GM23248 (cell line): ENCODE measurements at regions not wholly inside any gene's neighbourhood (a gene's known extent, or its start where the extent isn't known, plus 50 kb on each side); places are given as distances from the start of the nearest gene placed in this dataset.

Experiments
- DNase-seq: peaks from one replicate; pipeline ENCODE4 v3.0.0-alpha.2; 2015
- H2AFZ ChIP-seq: fragments of 200-600 bp; sonication (generic); 2 replicates; pipeline ENCODE4 v1.6.1; 2016; ENCODE audit warnings: antibody characterized with exemption
- H3F3A ChIP-seq: fragments of 200-600 bp; sonication (generic); 2 replicates; pipeline ENCODE4 v1.6.1; 2016; ENCODE audit warnings: mild to moderate bottlenecking, antibody characterized with exemption, mixed run types; ENCODE audit not compliant: insufficient read depth
- H3K27ac ChIP-seq: fragments of 200-600 bp; sonication (generic); 2 replicates; pipeline ENCODE4 v1.5.1; 2016; ENCODE audit warnings: mild to moderate bottlenecking
- H3K27me3 ChIP-seq: fragments of 200-600 bp; sonication (generic); replicated peaks from 2 replicates; pipeline ENCODE4 v1.6.1; 2016; ENCODE audit warnings: mild to moderate bottlenecking; ENCODE audit not compliant: insufficient read depth
- H3K36me3 ChIP-seq: fragments of 200-600 bp; sonication (generic); 2 replicates; pipeline ENCODE4 v1.6.1; 2016; ENCODE audit warnings: low read depth, mild to moderate bottlenecking
- H3K4me1 ChIP-seq: fragments of 200-600 bp; sonication (generic); 2 replicates; pipeline ENCODE4 v1.6.1; 2016; ENCODE audit warnings: mild to moderate bottlenecking; ENCODE audit not compliant: insufficient read depth
- H3K4me2 ChIP-seq: fragments of 200-600 bp; sonication (generic); one replicate; pipeline ENCODE4 v1.6.1; 2016; ENCODE audit warnings: mild to moderate bottlenecking; ENCODE audit not compliant: unreplicated experiment
- H3K4me3 ChIP-seq: fragments of 200-600 bp; sonication (generic); 2 replicates; pipeline ENCODE4 v1.5.1; 2016; ENCODE audit warnings: mild to moderate bottlenecking
- H3K79me2 ChIP-seq: fragments of 200-600 bp; sonication (generic); 2 replicates; pipeline ENCODE4 v1.6.1; 2016; ENCODE audit warnings: mild to moderate bottlenecking; ENCODE audit not compliant: insufficient read depth
- H3K9ac ChIP-seq: fragments of 200-600 bp; sonication (generic); 2 replicates; pipeline ENCODE4 v1.6.1; 2016; ENCODE audit warnings: mild to moderate bottlenecking
- H3K9me2 ChIP-seq: fragments of 200-600 bp; sonication (generic); 2 replicates; pipeline ENCODE4 v1.6.1; 2016; ENCODE audit warnings: mixed run types, mild to moderate bottlenecking, moderate library complexity; ENCODE audit not compliant: insufficient read depth
- H3K9me3 ChIP-seq: fragments of 200-600 bp; sonication (generic); one replicate; pipeline ENCODE4 v1.6.1; 2017; ENCODE audit warnings: low read depth
- H4K20me1 ChIP-seq: fragments of 200-600 bp; sonication (generic); 2 replicates; pipeline ENCODE4 v1.6.0; 2016; ENCODE audit not compliant: insufficient read depth
- EZH2 ChIP-seq: fragments of 200-600 bp; sonication (generic); IDR thresholded peaks from 2 replicates; pipeline ENCODE4 v1.6.1; 2018; ENCODE audit warnings: antibody characterized with exemption, mild to moderate bottlenecking; ENCODE audit not compliant: insufficient read depth, poor library complexity, severe bottlenecking
- EZH2phosphoT487 ChIP-seq: fragments of 200-600 bp; sonication (generic); IDR thresholded peaks from 2 replicates; pipeline ENCODE4 v1.6.1; 2018; ENCODE audit warnings: antibody characterized with exemption, moderate library complexity, mild to moderate bottlenecking, low read depth; ENCODE audit not compliant: insufficient read depth
- WGBS, 2 experiments: methylation state at CpG; one replicate each; pipeline ENCODE4 v1.1.6; 2015 to 2017; ENCODE audit warnings: low lambda C conversion rate in 2 of 2, low coverage in 1 of 2; ENCODE audit errors: missing lambda C conversion rate in 2 of 2; 5-methylcytosine and 5-hydroxymethylcytosine counted together
- in situ Hi-C: fragments of 300-500 bp; cut with MboI; formaldehyde crosslinking; loops from 2 replicates; pipeline ENCODE4 v1.15.0; 2020

GRCh38 chr12:66963901-66964300, 285.0 kb upstream of the GRIP1 start:
- DNase-seq = no peak

GRCh38 chr12:66964629-66965028, 285.8 kb upstream of the GRIP1 start:
- Histone ChIP-seq H3K4me1 (no peaks in the 10 kb centered on the region), H3K4me2 (no peak overlapping the region), H3K27me3 (no peaks in the 10 kb centered on the region), H3K27ac (no peak overlapping the region), H3K9ac (no peak overlapping the region), H3F3A (no peaks in the 10 kb centered on the region), H2AFZ (no peak overlapping the region), H3K79me2 (no peaks in the 10 kb centered on the region), H3K36me3 (no peaks in the 10 kb centered on the region), H3K4me3 (no peak overlapping the region), H3K9me3 (no peaks in the 10 kb centered on the region), H4K20me1 (no peaks in the 10 kb centered on the region), H3K9me2 (no peaks in the 10 kb centered on the region)
- in situ Hi-C loops = no loop called here
- 0 to 12% methylated on average over 2 of the region's 2 CpGs for WGBS, 2 experiments
- TF ChIP-seq EZH2 (no peak), EZH2phosphoT487 (no peak)
- DNase-seq = peak; percentile 6

More at GRCh38 chr12:66963901-66964300, 285.0 kb upstream of the GRIP1 start:
- Histone ChIP-seq H3K9ac (no peak overlapping the region), H3F3A (no peaks in the 10 kb centered on the region), H3K36me3 (no peaks in the 10 kb centered on the region), H4K20me1 (no peaks in the 10 kb centered on the region), H3K79me2 (no peaks in the 10 kb centered on the region), H3K9me3 (no peaks in the 10 kb centered on the region), H2AFZ (no peak overlapping the region), H3K4me1 (no peaks in the 10 kb centered on the region), H3K27ac (no peak overlapping the region), H3K4me3 (no peak overlapping the region), H3K4me2 (no peak overlapping the region), H3K9me2 (no peaks in the 10 kb centered on the region), H3K27me3 (no peaks in the 10 kb centered on the region)
- 44 to 53% methylated on average over 4 of the region's 4 CpGs for WGBS, 2 experiments
- TF ChIP-seq EZH2 (no peak), EZH2phosphoT487 (no peak)
- in situ Hi-C loops = no loop called here

GRCh38 chr12:66965621-66966020, 286.7 kb upstream of the GRIP1 start:
- no peaks in the 10 kb centered on the region for H3K36me3 ChIP-seq
- no peaks in the 10 kb centered on the region for H3K9me2 ChIP-seq
- 15 to 22% methylated on average over 1 of the region's 1 CpG for WGBS, 2 experiments
- no peak overlapping the region for H3K4me3 ChIP-seq
- H3K4me1 ChIP-seq = no peaks in the 10 kb centered on the region
- in situ Hi-C loops = no loop called here
- no peaks in the 10 kb centered on the region for H3K9me3 ChIP-seq
- H3F3A ChIP-seq = no peaks in the 10 kb centered on the region
- no peak overlapping the region for H3K9ac ChIP-seq
- H3K79me2 ChIP-seq = no peaks in the 10 kb centered on the region
- H3K27me3 ChIP-seq = no peaks in the 10 kb centered on the region
- no peak overlapping the region for H3K4me2 ChIP-seq
- DNase-seq = no peak
- TF ChIP-seq EZH2phosphoT487 (no peak), EZH2 (no peak)
- H3K27ac ChIP-seq = no peak overlapping the region
- no peak overlapping the region for H2AFZ ChIP-seq
- no peaks in the 10 kb centered on the region for H4K20me1 ChIP-seq

GRCh38 chr12:66971816-66972215, 292.9 kb upstream of the GRIP1 start:
- no peaks in the 10 kb centered on the region for H4K20me1 ChIP-seq
- H3K9me3 ChIP-seq = no peaks in the 10 kb centered on the region
- no peaks in the 10 kb centered on the region for H3K9me2 ChIP-seq
- in situ Hi-C loops = no loop called here
- H3K4me3 ChIP-seq = no peak overlapping the region
- H3K27ac ChIP-seq = no peak overlapping the region
- no peaks in the 10 kb centered on the region for H3K4me1 ChIP-seq
- H3K4me2 ChIP-seq = no peak overlapping the region
- no peaks in the 10 kb centered on the region for H3K36me3 ChIP-seq
- H3K79me2 ChIP-seq = no peaks in the 10 kb centered on the region
- H3K9ac ChIP-seq = no peak overlapping the region
- H3K27me3 ChIP-seq = no peaks in the 10 kb centered on the region
- 18 to 23% methylated on average over 5 of the region's 5 CpGs for WGBS, 2 experiments
- no peaks in the 10 kb centered on the region for H3F3A ChIP-seq
- no peak for DNase-seq
- no peak overlapping the region for H2AFZ ChIP-seq
- no peak for TF ChIP-seq EZH2
- TF ChIP-seq EZH2phosphoT487 = no peak

- Histone ChIP-seq H3K9me3 (no peaks in the 10 kb centered on the region), H3K9me2 (no peaks in the 10 kb centered on the region), H3K27ac (no peak overlapping the region), H3F3A (no peaks in the 10 kb centered on the region), H3K27me3 (no peaks in the 10 kb centered on the region), H4K20me1 (no peaks in the 10 kb centered on the region), H3K79me2 (no peaks in the 10 kb centered on the region), H3K4me2 (no peak overlapping the region), H3K4me1 (no peaks in the 10 kb centered on the region), H3K4me3 (no peak overlapping the region), H3K9ac (no peak overlapping the region), H2AFZ (no peak overlapping the region), H3K36me3 (no peaks in the 10 kb centered on the region)
- DNase-seq = no peak
- no peak for TF ChIP-seq EZH2
- no peak for TF ChIP-seq EZH2phosphoT487
- in situ Hi-C loops = no loop called here
Measured at GRCh38 chr12:66976526-66976925, 292.6 kb upstream of the CAND1 start.
